Stimulated activated memory B cell treated with anti-CD40 and anti-IgM and Interleukin-4, amounts not matched to agents 10 μg/mL and 1 μg/mL and 100 μg/mL, for 72 hours (primary cell): ENCODE measurements at regions not wholly inside any gene's neighbourhood (a gene's known extent, or its start where the extent isn't known, plus 50 kb on each side); places are given as distances from the start of the nearest gene placed in this dataset.

Experiments used
- ATAC-seq: fragments of 150-1000 bp; cut with Tn5 transposase; 2 replicates; pipeline ENCODE4 v1.10.0; 2021
- H3K27ac Mint-ChIP-seq: one replicate; pipeline ENCODE4 v1.8.0; 2022; ENCODE audit warnings: mild to moderate bottlenecking, mixed read lengths
- H3K27me3 Mint-ChIP-seq: one replicate; pipeline ENCODE4 v1.8.0; 2022; ENCODE audit warnings: mixed read lengths
- H3K36me3 Mint-ChIP-seq: one replicate; pipeline ENCODE4 v1.8.0; 2022; ENCODE audit warnings: mixed read lengths
- H3K4me1 Mint-ChIP-seq: one replicate; pipeline ENCODE4 v1.8.0; 2022; ENCODE audit warnings: mixed read lengths
- H3K4me3 Mint-ChIP-seq: one replicate; pipeline ENCODE4 v1.8.0; 2022; ENCODE audit warnings: mild to moderate bottlenecking, moderate library complexity, mixed read lengths
- H3K9me3 Mint-ChIP-seq: one replicate; pipeline ENCODE4 v1.8.0; 2022; ENCODE audit warnings: mixed read lengths

GRCh38 chr3:178895178-178895789, 176.3 kb downstream of the ZMAT3 start:
- H3K4me3 Mint-ChIP-seq = no peak overlapping the region
- H3K27ac Mint-ChIP-seq = no peak overlapping the region
- ATAC-seq = no peak
- peaks cover 3% of the 10 kb centered on the region for H3K9me3 Mint-ChIP-seq
- no peaks in the 10 kb centered on the region for H3K27me3 Mint-ChIP-seq
- H3K4me1 Mint-ChIP-seq = no peaks in the 10 kb centered on the region
- peaks cover 1% of the 10 kb centered on the region for H3K36me3 Mint-ChIP-seq
